A673 (cell line): ENCODE measurements at regions not wholly inside any gene's neighbourhood (a gene's known extent, or its start where the extent isn't known, plus 50 kb on each side); places are given as distances from the start of the nearest gene placed in this dataset.

Experiments used
- BruUV-seq: library from RNA; stranded (reverse); fragments of 400-500 nt; replicated peaks from 2 replicates; lab custom pipeline; 2021; lab: Mats Ljungman, UMichigan
- CTCF ChIA-PET: fragments of 300-600 bp; sonication (Branson Sonifier 250); formaldehyde crosslinking; loops from one replicate; lab custom pipeline; 2022; ENCODE audit warnings: antibody characterized with exemption; lab: Charles Lee
- POLR2A ChIA-PET: fragments of 300-600 bp; sonication (Branson Sonifier 250); formaldehyde crosslinking; loops from one replicate; lab custom pipeline; 2022; ENCODE audit warnings: antibody characterized with exemption; ENCODE audit not compliant: low non-redundant PET; lab: Charles Lee
- DNase-seq: peaks from one replicate; pipeline ENCODE4 v3.0.0-alpha.2; 2015; ENCODE audit warnings: low spot score
- H3K27ac ChIP-seq: fragments of 200-600 bp; sonication (generic); 2 replicates; pipeline ENCODE4 v1.5.1; 2016; ENCODE audit warnings: mixed run types, low read depth, mild to moderate bottlenecking, mixed read lengths, antibody characterized with exemption, low read length; ENCODE audit not compliant: poor library complexity, severe bottlenecking
- H3K27me3 ChIP-seq: fragments of 200-600 bp; sonication (generic); replicated peaks from 2 replicates; pipeline ENCODE4 v1.6.1; 2017; ENCODE audit warnings: mixed run types, low read depth, mild to moderate bottlenecking, mixed read lengths, antibody characterized with exemption, low read length; ENCODE audit not compliant: insufficient read depth, poor library complexity
- H3K36me3 ChIP-seq: fragments of 200-600 bp; sonication (generic); 2 replicates; pipeline ENCODE4 v1.6.1; 2016; ENCODE audit warnings: mixed run types, mild to moderate bottlenecking, mixed read lengths, antibody characterized with exemption, low read length; ENCODE audit not compliant: insufficient read depth, poor library complexity, severe bottlenecking
- H3K4me1 ChIP-seq: fragments of 200-600 bp; sonication (generic); 2 replicates; pipeline ENCODE4 v1.6.1; 2017; ENCODE audit warnings: mixed run types, mild to moderate bottlenecking, mixed read lengths, antibody characterized with exemption, low read length; ENCODE audit not compliant: insufficient read depth, poor library complexity, severe bottlenecking
- H3K4me3 ChIP-seq: fragments of 200-600 bp; sonication (generic); 2 replicates; pipeline ENCODE4 v1.5.1; 2016; ENCODE audit warnings: low read depth, mixed run types, mild to moderate bottlenecking, mixed read lengths, low read length; ENCODE audit not compliant: poor library complexity, severe bottlenecking
- H3K9me3 ChIP-seq: fragments of 200-600 bp; sonication (generic); 2 replicates; pipeline ENCODE4 v1.6.1; 2016; ENCODE audit warnings: mixed run types, low read depth, mild to moderate bottlenecking, mixed read lengths, antibody characterized with exemption, low read length; ENCODE audit not compliant: poor library complexity, severe bottlenecking
- EZH2 ChIP-seq: fragments of 200-600 bp; sonication (generic); IDR thresholded peaks from 2 replicates; pipeline ENCODE4 v1.6.1; 2017; ENCODE audit warnings: borderline replicate concordance, low read depth, mild to moderate bottlenecking, mixed read lengths, antibody characterized with exemption, low read length; ENCODE audit not compliant: poor library complexity, severe bottlenecking
- intact Hi-C: fragments of 100-400 bp; cut with micrococcal nuclease; formaldehyde crosslinking; loops from one replicate; pipeline ENCODE4 v1.10.0; 2022; ENCODE audit not compliant: unreplicated experiment
- TF ChIP-seq, protein P1 (sequence below): fragments of 300-800, 200-600 bp; sonication (generic); conservative IDR thresholded peaks from 2 replicates; pipeline ENCODE4 v1.5.1; 2017; ENCODE audit warnings: low read depth, mild to moderate bottlenecking, antibody characterized with exemption, low read length, moderate library complexity, mixed read lengths

DNA sequence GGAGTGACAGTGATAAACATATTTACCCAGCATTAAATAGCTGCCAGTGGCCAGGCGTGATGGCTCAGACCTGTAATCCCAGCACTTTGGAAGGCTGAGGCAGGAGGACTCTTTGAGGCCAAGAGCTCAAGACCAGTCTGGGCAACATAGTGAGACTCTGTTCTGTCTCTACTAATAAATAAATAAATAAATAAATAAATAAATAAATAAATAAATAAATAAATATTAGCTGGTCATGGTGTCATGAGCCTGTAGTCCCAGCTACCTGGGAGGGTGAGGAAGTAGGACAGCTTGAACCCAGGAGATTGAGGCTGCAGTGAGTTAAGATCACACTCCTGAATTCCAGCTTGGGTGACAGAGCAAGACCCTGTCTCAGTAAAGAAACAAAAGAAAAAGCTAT lies 384.0 kb upstream of the ADARB2 start:
- no peaks in the 10 kb centered on the region for H3K36me3 ChIP-seq
- no peak for DNase-seq
- no peak overlapping the region for H3K4me3 ChIP-seq
- POLR2A ChIA-PET = no interaction called here
- BruUV-seq = no TSS peak
- no peak overlapping the region for H3K27ac ChIP-seq
- peaks cover 76% of the 10 kb centered on the region for H3K27me3 ChIP-seq
- H3K9me3 ChIP-seq = no peaks in the 10 kb centered on the region
- TF ChIP-seq, protein P1, sequence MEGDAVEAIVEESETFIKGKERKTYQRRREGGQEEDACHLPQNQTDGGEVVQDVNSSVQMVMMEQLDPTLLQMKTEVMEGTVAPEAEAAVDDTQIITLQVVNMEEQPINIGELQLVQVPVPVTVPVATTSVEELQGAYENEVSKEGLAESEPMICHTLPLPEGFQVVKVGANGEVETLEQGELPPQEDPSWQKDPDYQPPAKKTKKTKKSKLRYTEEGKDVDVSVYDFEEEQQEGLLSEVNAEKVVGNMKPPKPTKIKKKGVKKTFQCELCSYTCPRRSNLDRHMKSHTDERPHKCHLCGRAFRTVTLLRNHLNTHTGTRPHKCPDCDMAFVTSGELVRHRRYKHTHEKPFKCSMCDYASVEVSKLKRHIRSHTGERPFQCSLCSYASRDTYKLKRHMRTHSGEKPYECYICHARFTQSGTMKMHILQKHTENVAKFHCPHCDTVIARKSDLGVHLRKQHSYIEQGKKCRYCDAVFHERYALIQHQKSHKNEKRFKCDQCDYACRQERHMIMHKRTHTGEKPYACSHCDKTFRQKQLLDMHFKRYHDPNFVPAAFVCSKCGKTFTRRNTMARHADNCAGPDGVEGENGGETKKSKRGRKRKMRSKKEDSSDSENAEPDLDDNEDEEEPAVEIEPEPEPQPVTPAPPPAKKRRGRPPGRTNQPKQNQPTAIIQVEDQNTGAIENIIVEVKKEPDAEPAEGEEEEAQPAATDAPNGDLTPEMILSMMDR = no peak
- no peak for TF ChIP-seq EZH2
- CTCF ChIA-PET = no interaction called here
- no peaks in the 10 kb centered on the region for H3K4me1 ChIP-seq
- intact Hi-C loops = no loop called here

DNA sequence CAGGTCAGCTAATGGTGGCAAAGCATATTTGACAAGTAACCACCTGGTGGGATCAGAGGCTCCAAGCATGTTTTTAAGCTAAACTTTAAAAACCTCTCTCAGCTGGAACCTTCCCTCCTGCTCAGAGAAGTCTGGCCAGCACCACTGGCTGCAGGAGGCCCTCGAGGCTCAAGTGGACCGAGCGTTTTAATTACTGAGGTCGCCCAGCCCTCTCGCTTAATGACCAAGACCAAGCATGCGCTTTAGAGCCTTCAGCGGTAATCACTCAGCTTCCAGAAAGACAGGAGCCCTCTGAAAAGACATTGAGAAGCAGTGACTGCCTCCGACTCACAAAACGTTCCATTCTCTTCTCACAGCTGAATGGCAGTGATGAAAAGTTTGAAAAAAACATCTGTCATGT lies 383.4 kb upstream of the ADARB2 start:
- BruUV-seq = no TSS peak
- intact Hi-C loops = no loop called here
- H3K4me3 ChIP-seq = no peak overlapping the region
- H3K27me3 ChIP-seq = peaks cover 75% of the 10 kb centered on the region
- no peak for DNase-seq
- H3K4me1 ChIP-seq = no peaks in the 10 kb centered on the region
- H3K27ac ChIP-seq = no peak overlapping the region
- H3K36me3 ChIP-seq = no peaks in the 10 kb centered on the region
- ChIA-PET POLR2A (no interaction called here), CTCF (no interaction called here)
- TF ChIP-seq, protein P1 = no peak
- no peak for TF ChIP-seq EZH2
- no peaks in the 10 kb centered on the region for H3K9me3 ChIP-seq

DNA sequence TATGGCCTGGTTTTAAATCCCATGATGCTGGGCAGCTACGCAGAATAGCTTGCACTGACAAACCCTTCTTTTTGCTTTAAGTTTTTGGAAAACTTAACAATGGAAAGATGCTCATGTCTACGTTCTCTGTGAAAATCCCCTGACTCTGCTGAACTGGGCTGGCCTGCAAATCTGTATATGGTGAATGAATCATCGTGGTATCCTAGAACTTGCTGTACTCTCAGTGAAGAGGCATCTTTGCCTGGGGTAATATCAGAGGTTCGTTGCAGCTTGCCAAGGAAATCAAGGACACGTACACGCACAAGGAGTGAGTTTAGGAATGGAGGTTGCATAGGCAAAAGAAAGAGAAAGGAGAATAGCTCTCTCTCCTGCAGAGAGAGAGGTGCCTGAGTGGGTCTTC lies 382.0 kb upstream of the ADARB2 start:
- Histone ChIP-seq H3K36me3 (no peaks in the 10 kb centered on the region), H3K27ac (no peak overlapping the region), H3K4me3 (no peak overlapping the region), H3K27me3 (peaks cover 76% of the 10 kb centered on the region), H3K4me1 (no peaks in the 10 kb centered on the region), H3K9me3 (no peaks in the 10 kb centered on the region)
- CTCF ChIA-PET = no interaction called here
- TF ChIP-seq, protein P1 = no peak
- TF ChIP-seq EZH2 = no peak
- no peak for DNase-seq
- intact Hi-C loops = no loop called here
- no TSS peak for BruUV-seq
- POLR2A ChIA-PET = no interaction called here

DNA sequence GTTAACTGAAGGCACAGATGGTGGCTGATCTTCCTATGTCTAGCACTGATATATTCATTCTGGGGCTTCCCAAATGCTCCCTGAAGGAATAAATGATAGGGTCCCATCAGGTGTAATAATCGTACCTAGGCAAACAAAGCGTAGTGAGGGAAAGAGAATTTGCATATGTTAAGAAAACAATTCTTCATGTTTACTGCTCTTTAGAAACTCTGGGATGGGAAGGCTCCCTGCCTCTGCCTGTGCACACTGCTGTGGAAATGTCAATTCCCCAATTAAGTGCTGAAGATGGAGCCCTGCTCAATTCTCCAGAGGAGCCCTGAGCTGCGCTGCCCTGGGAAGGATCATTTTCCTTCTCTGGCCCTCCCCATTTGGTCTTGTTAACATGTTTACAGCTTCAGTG lies 380.9 kb upstream of the ADARB2 start:
- intact Hi-C loops = no loop called here
- no TSS peak for BruUV-seq

More for the DNA sequence above, 380.9 kb upstream of the ADARB2 start:
- H3K4me3 ChIP-seq = no peak overlapping the region
- POLR2A ChIA-PET = no interaction called here
- H3K27me3 ChIP-seq = peaks cover 77% of the 10 kb centered on the region
- TF ChIP-seq, protein P1 = no peak
- TF ChIP-seq EZH2 = no peak
- DNase-seq = no peak
- CTCF ChIA-PET = no interaction called here
- no peaks in the 10 kb centered on the region for H3K4me1 ChIP-seq
- H3K36me3 ChIP-seq = no peaks in the 10 kb centered on the region
- H3K27ac ChIP-seq = no peak overlapping the region
- H3K9me3 ChIP-seq = no peaks in the 10 kb centered on the region
